BLaER1 treated with 17β-estradiol and CSF1 and Interleukin-3, amounts not matched to agents 10 nM and 100 nM (cell line): ENCODE measurements at regions not wholly inside any gene's neighbourhood (a gene's known extent, or its start where the extent isn't known, plus 50 kb on each side); places are given as distances from the start of the nearest gene placed in this dataset.
"Not testable (repeated sequence)": the region's sequence is repeated elsewhere in the genome, so short reads cannot be mapped to it uniquely, and the experiment has no call there.

Source experiments
- H3K27ac ChIP-seq, 11 experiments: shearing (Covaris generic); formaldehyde crosslinking; 2 replicates each; pipeline ENCODE4 v1.8.1; 2022
- H3K27me3 ChIP-seq, 11 experiments: shearing (Covaris generic); formaldehyde crosslinking; 2 replicates each; pipeline ENCODE4 v1.8.1; 2022
- H3K36me3 ChIP-seq, 11 experiments: shearing (Covaris generic); formaldehyde crosslinking; 2 replicates each; pipeline ENCODE4 v1.8.1; 2022
- H3K4me1 ChIP-seq, 10 experiments: shearing (Covaris generic); formaldehyde crosslinking; 2 replicates each; pipeline ENCODE4 v1.8.1; 2022
- H3K4me2 ChIP-seq, 11 experiments: shearing (Covaris generic); formaldehyde crosslinking; 2 replicates each; pipeline ENCODE4 v1.8.1; 2022
- H3K4me3 ChIP-seq, 10 experiments: shearing (Covaris generic); formaldehyde crosslinking; 2 replicates each; pipeline ENCODE4 v1.8.1; 2022
- H3K9ac ChIP-seq, 11 experiments: shearing (Covaris generic); formaldehyde crosslinking; 2 replicates each; pipeline ENCODE4 v1.8.1; 2022
- H3K9me3 ChIP-seq, 11 experiments: shearing (Covaris generic); formaldehyde crosslinking; replicated peaks in 1 of 11; 2 replicates each; pipeline ENCODE4 v1.8.1; 2022
- H4K20me1 ChIP-seq, 11 experiments: shearing (Covaris generic); formaldehyde crosslinking; 2 replicates each; pipeline ENCODE4 v1.8.1; 2022
- Cebpa-rat ChIP-seq, 11 experiments: shearing (Covaris generic); IDR thresholded peaks; 2 replicates each; pipeline ENCODE4 v1.8.1; 2022

DNA sequence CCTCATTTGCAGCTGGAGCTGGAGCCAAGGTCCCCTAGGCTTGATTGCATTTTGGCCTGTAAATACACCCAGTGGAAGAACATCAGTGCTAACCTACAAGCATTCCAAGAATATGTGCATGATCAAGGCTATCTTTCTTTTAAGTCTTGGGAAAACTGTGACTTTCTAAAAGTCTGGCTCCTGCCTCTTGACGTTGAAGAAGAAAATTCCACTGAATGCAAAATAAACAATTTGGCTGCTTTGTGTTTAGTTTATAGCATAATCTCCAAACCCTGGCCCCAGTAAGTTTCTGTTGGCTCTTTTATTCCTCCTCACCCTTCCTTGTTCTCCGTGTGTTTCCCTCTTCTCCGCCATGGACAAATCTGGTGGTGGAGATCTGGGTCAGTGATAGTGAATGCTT lies 109.3 kb upstream of the TLE1 start:
- Histone ChIP-seq H3K9me3 (peaks cover 0 to 4% (median 0%) of the 10 kb centered on the region in 11 experiments; a peak in 1 of 22 replicates), H3K27me3 (no peaks in the 10 kb centered on the region), H3K4me3 (no peak overlapping the region), H3K27ac (no peak overlapping the region), H3K4me2 (no peak overlapping the region), H3K4me1 (no peaks in the 10 kb centered on the region), H4K20me1 (no peaks in the 10 kb centered on the region), H3K9ac (no peak overlapping the region), H3K36me3 (no peaks in the 10 kb centered on the region)
- TF ChIP-seq Cebpa-rat (IDR thresholded peaks at IDR 0.05), result no peak

DNA sequence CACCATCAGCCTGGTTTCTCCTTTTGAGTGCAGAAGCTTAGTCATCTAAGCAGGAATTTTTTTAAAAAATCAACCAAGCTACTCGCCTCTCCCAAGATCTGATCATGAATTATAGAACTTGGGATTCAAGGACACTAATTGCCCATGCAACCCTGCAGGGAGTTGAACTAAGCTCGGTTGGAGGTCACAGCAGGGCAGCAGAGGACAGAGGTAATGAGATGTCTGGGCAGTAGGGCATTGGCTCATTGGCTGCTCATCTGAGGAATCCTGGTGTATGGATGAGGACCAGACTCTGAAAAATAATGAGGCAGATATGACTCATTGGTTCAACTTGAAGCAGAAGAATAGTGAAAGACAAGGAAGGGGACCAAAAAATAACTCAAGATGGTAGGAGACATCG lies 111.8 kb upstream of the TLE1 start:
- no peak overlapping the region for H3K4me3 ChIP-seq
- H3K9ac ChIP-seq, result no peak overlapping the region
- H3K4me1 ChIP-seq, result no peaks in the 10 kb centered on the region
- no peaks in the 10 kb centered on the region for H3K36me3 ChIP-seq
- no peak overlapping the region for H3K27ac ChIP-seq
- H3K9me3 ChIP-seq, result peaks cover 0 to 4% (median 0%) of the 10 kb centered on the region in 11 experiments; a peak in 1 of 22 replicates
- no peaks in the 10 kb centered on the region for H4K20me1 ChIP-seq
- H3K27me3 ChIP-seq, result no peaks in the 10 kb centered on the region
- H3K4me2 ChIP-seq, result no peak overlapping the region
- no peak for TF ChIP-seq Cebpa-rat (IDR thresholded peaks at IDR 0.05)

GRCh38 chr9:81804306-81804705 lies 115.0 kb upstream of the TLE1 start:
- no peak overlapping the region for H3K27ac ChIP-seq
- no peak overlapping the region for H3K4me2 ChIP-seq

DNA sequence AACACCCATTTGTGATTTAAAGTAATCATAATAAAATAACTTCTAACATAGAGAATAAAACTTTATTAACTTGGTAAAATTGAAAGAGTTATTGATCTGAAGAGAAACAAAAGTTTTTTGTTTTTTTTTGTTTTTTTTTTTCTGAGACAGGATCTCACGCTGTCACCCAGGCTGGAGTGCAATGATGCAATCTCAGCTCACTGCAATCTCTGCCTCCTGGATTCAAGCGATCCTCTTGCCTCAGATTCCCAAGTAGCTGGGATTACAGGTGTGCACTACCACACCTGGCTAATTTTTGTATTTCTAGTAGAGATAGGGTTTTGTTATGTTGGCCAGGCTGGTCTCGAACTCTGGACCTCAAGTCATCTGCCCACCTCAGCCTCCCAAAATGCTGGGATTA lies 116.5 kb upstream of the SPATA31D4 start:
- not testable (repeated sequence) for H3K36me3 ChIP-seq, H3K27me3 ChIP-seq, H3K9ac ChIP-seq, H3K9me3 ChIP-seq, H3K27ac ChIP-seq, H3K4me3 ChIP-seq, H3K4me2 ChIP-seq, H4K20me1 ChIP-seq
- H3K4me1 ChIP-seq, result peaks cover 0 to 30% (median 19%) of the 10 kb centered on the region in 10 experiments; a peak in 16 of 20 replicates

More at GRCh38 chr9:81804306-81804705, 115.0 kb upstream of the TLE1 start:
- H3K4me3 ChIP-seq, result no peak overlapping the region
- H3K36me3 ChIP-seq, result no peaks in the 10 kb centered on the region
- no peaks in the 10 kb centered on the region for H4K20me1 ChIP-seq
- no peak overlapping the region for H3K9ac ChIP-seq
- peaks cover 0 to 4% (median 0%) of the 10 kb centered on the region in 11 experiments; a peak in 1 of 22 replicates for H3K9me3 ChIP-seq
- no peak for TF ChIP-seq Cebpa-rat (IDR thresholded peaks at IDR 0.05)
- H3K27me3 ChIP-seq, result no peaks in the 10 kb centered on the region
- no peaks in the 10 kb centered on the region for H3K4me1 ChIP-seq

GRCh38 chr9:81814401-81814793 lies 113.8 kb upstream of the SPATA31D4 start:
- H3K9ac ChIP-seq, result no peak overlapping the region

GRCh38 chr9:81814794-81815464 lies 113.3 kb upstream of the SPATA31D4 start:
- H3K4me2 ChIP-seq, result peak overlapping the region in 9 of 11 experiments; percentile 17 to 79 (median 60); a peak in 17 of 22 replicates
- H3K27me3 ChIP-seq, result no peaks in the 10 kb centered on the region
- H3K9ac ChIP-seq, result no peak overlapping the region
- no peaks in the 10 kb centered on the region for H3K36me3 ChIP-seq
- H3K27ac ChIP-seq, result no peak overlapping the region
- no peak overlapping the region; a peak in 2 of 20 replicates for H3K4me3 ChIP-seq
- H3K4me1 ChIP-seq, result peaks cover 0 to 30% (median 19%) of the 10 kb centered on the region in 10 experiments; a peak in 16 of 20 replicates
- no peaks in the 10 kb centered on the region for H3K9me3 ChIP-seq
- H4K20me1 ChIP-seq, result no peaks in the 10 kb centered on the region
- TF ChIP-seq Cebpa-rat (IDR thresholded peaks at IDR 0.05), result no peak

More at GRCh38 chr9:81814401-81814793, 113.8 kb upstream of the SPATA31D4 start:
- Histone ChIP-seq H3K9me3 (no peaks in the 10 kb centered on the region), H3K4me2 (peak overlapping the region in 8 of 11 experiments; percentile 17 to 79 (median 61); a peak in 17 of 22 replicates), H3K27ac (no peak overlapping the region), H3K36me3 (no peaks in the 10 kb centered on the region), H3K4me3 (no peak overlapping the region; a peak in 1 of 20 replicates), H4K20me1 (no peaks in the 10 kb centered on the region), H3K4me1 (peaks cover 0 to 30% (median 19%) of the 10 kb centered on the region in 10 experiments; a peak in 16 of 20 replicates), H3K27me3 (no peaks in the 10 kb centered on the region)
- TF ChIP-seq Cebpa-rat (IDR thresholded peaks at IDR 0.05), result no peak

DNA sequence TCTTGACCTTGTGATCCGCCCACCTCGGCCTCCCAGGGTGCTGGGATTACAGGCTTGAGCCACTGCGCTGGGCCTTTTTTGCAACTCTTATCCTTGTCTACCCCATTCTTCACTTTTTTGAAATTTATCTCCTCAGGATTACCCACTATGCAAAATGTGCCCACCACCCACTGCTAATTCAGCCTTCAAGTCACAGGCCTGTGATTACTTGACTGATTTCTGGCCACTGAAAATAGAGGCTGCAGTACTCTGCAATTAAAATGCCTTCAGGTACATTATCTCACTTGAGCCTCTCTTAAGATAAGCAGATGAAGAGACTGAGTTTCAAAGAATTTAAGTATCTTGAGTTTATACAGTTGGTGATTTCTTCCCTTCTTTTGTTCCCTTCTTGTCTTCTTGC lies 112.4 kb upstream of the SPATA31D4 start:
- H3K4me1 ChIP-seq, result peaks cover 0 to 30% (median 19%) of the 10 kb centered on the region in 10 experiments; a peak in 16 of 20 replicates
- TF ChIP-seq Cebpa-rat (IDR thresholded peaks at IDR 0.05), result no peak
- H3K9me3 ChIP-seq, result no peaks in the 10 kb centered on the region
- H4K20me1 ChIP-seq, result no peaks in the 10 kb centered on the region
- H3K4me2 ChIP-seq, result peak overlapping the region in 5 of 11 experiments; percentile 50 to 79 (median 69); a peak in 7 of 22 replicates
- H3K27ac ChIP-seq, result no peak overlapping the region
- no peak overlapping the region for H3K4me3 ChIP-seq
- no peaks in the 10 kb centered on the region for H3K36me3 ChIP-seq
- H3K9ac ChIP-seq, result no peak overlapping the region
- H3K27me3 ChIP-seq, result no peaks in the 10 kb centered on the region

- no peak for TF ChIP-seq Cebpa-rat (IDR thresholded peaks at IDR 0.05)
- Histone ChIP-seq H3K27ac (no peak overlapping the region), H4K20me1 (no peaks in the 10 kb centered on the region), H3K27me3 (no peaks in the 10 kb centered on the region), H3K4me3 (no peak overlapping the region), H3K4me2 (no peak overlapping the region), H3K9ac (no peak overlapping the region), H3K36me3 (no peaks in the 10 kb centered on the region), H3K4me1 (peaks cover 0 to 19% (median 14%) of the 10 kb centered on the region in 10 experiments; a peak in 16 of 20 replicates), H3K9me3 (no peaks in the 10 kb centered on the region)
Measured at GRCh38 chr9:81819155-81819554, 109.1 kb upstream of the SPATA31D4 start.

DNA sequence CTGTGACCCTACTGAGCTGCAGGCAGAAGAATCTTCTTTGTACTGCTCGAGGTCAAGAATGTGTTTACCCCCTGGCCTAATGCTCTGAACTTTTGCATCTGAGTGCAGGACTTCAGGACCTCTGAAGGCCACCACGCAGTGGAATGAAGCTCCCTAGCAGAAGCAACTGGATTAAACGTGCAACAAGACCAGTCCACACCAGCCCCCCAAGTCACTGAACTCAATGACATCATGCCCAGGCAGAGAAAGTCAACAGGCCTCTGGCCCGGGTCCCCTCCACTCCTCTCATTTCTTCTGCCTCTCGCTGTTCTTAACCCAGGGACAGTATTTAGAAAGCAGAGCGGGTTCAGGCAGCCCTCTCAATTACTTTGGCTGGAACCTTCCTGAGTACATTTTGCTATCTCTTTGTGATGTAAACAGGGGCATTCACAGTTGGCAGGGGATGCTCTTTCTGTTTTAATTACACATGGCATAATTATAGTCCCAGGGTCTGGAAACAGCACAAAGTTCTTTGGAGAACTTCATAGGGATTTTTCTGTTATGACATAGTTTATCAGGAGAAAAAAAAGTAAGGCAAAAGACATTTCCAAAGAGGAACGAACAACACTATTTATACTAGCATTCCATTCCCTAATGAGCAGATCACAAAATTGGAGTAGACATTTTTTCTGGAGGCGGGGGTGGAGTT lies 108.2 kb upstream of the SPATA31D4 start:
- Histone ChIP-seq H3K36me3 (no peaks in the 10 kb centered on the region), H3K27ac (no peak overlapping the region), H4K20me1 (no peaks in the 10 kb centered on the region), H3K9me3 (no peaks in the 10 kb centered on the region), H3K9ac (no peak overlapping the region), H3K27me3 (no peaks in the 10 kb centered on the region), H3K4me1 (peaks cover 0 to 10% (median 6%) of the 10 kb centered on the region in 10 experiments; a peak in 15 of 20 replicates), H3K4me2 (no peak overlapping the region), H3K4me3 (no peak overlapping the region)
- TF ChIP-seq Cebpa-rat (IDR thresholded peaks at IDR 0.05), result no peak
